Uterus (tissue), 3 donors: ENCODE measurements at regions not wholly inside any gene's neighbourhood (a gene's known extent, or its start where the extent isn't known, plus 50 kb on each side); places are given as distances from the start of the nearest gene placed in this dataset.
"Not testable (repeated sequence)": the region's sequence is repeated elsewhere in the genome, so short reads cannot be mapped to it uniquely, and the experiment has no call there.

ENCODE experiments used
- DNase-seq, 2 donors: peaks; one replicate each; pipeline ENCODE4 v3.0.0-alpha.2; 2019 to 2020
- H3K27ac ChIP-seq, 2 donors: fragments of 200-600 bp; sonication (generic); 1 replicate in 1 of 2; 2 replicates in 1 of 2; pipeline ENCODE4 v1.5.1; 2016 to 2018
- H3K27me3 ChIP-seq, 2 donors: fragments of 200-600 bp; sonication (generic); one replicate each; pipeline ENCODE4 v1.5.1; 2018 to 2019; ENCODE audit warnings: control low read depth in 1 of 2
- H3K36me3 ChIP-seq, 2 donors: fragments of 200-600 bp; sonication (generic); one replicate each; pipeline ENCODE4 v1.5.1; 2019; ENCODE audit warnings: control low read depth in 1 of 2
- H3K4me1 ChIP-seq, 2 donors: fragments of 200-600 bp; sonication (generic); one replicate each; pipeline ENCODE4 v1.5.1; 2018 to 2019; ENCODE audit warnings: control low read depth in 1 of 2
- H3K4me3 ChIP-seq, 2 donors: fragments of 200-600 bp; sonication (generic); 1 replicate in 1 of 2; 2 replicates in 1 of 2; pipeline ENCODE4 v1.5.1; 2018 to 2019; ENCODE audit warnings: mild to moderate bottlenecking in 1 of 2
- H3K9me3 ChIP-seq, 2 donors: fragments of 200-600 bp; sonication (generic); one replicate each; pipeline ENCODE4 v1.5.1; 2019; ENCODE audit warnings: control low read depth in 1 of 2
- CTCF ChIP-seq, 4 experiments: fragments of 200-600 bp in 2 of 4; fragments of 450-650 bp in 2 of 4; sonication (generic) in 2 of 4; IDR thresholded peaks; one replicate each; pipeline ENCODE4 v1.5.1; 2016 to 2019; ENCODE audit warnings: antibody characterized with exemption in 4 of 4, mild to moderate bottlenecking in 2 of 4, moderate library complexity in 1 of 4
- POLR2A ChIP-seq, 2 donors: fragments of 450-650 bp; IDR thresholded peaks; one replicate each; pipeline ENCODE4 v1.6.1; 2016; ENCODE audit warnings: antibody characterized with exemption in 2 of 2, mild to moderate bottlenecking in 1 of 2, moderate library complexity in 1 of 2
- intact Hi-C: fragments of 100-400 bp; cut with DNase I; formaldehyde crosslinking; loops from one replicate; pipeline ENCODE4 v1.15.1; 2023; ENCODE audit warnings: low total_unique reads
- donor health status: DM: yes; HTN: yes; CAD: no.

- no peaks in the 10 kb centered on the region for H3K9me3 ChIP-seq
- H3K4me1 ChIP-seq = no peaks in the 10 kb centered on the region
- TF ChIP-seq POLR2A (IDR thresholded peaks at IDR 0.05) (no peak), CTCF (IDR thresholded peaks at IDR 0.05) (no peak)
- H3K36me3 ChIP-seq = no peaks in the 10 kb centered on the region
- H3K4me3 ChIP-seq = no peak overlapping the region
- intact Hi-C loops = no loop called here
- no peak overlapping the region for H3K27ac ChIP-seq
- no peaks in the 10 kb centered on the region for H3K27me3 ChIP-seq
- no peak for DNase-seq
Measured at GRCh38 chr6:140789466-140789865, 1343.3 kb upstream of the GJE1 start.

DNA sequence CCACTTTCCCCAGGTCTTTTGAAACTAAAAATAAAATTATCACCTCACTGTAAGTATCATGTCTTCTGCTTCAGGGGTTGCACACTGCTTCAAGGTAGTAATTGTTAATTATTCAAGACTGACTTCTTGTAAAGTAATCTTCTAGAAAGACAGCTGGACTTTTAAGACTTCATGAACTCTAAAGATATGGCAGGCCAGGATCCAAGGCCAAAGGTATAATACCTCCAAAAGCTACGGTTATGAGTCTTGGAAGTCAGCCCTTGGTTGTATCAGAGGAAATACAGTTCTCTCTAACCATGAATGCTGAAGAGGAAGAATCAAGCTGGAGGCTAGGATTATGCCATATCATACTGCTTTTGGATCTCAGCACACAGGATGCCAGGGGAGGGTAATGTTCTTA is 1346.8 kb upstream of the GJE1 start:
- intact Hi-C loops = no loop called here

DNA sequence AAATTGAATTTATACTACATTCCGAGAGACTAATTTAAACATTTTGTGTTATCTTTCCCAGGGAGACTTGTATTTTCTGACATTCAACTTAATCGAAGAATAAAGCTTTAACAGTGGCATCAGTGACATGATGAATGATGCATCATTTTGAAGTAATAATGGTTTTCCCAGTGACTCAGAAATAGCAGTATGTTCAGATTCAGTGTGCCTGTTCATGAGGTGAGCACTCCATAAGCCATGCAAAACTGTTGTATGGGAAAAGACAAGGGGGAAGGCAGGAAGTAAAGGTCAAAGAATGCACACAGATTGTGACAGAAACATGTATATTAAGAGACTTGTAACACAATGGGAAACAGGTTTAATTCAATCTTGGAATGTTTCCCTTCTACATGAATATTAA is 1348.2 kb upstream of the GJE1 start:
- H3K4me1 ChIP-seq = no peaks in the 10 kb centered on the region
- H3K27me3 ChIP-seq = no peaks in the 10 kb centered on the region
- intact Hi-C loops = no loop called here
- TF ChIP-seq POLR2A (IDR thresholded peaks at IDR 0.05) = no peak
- TF ChIP-seq CTCF (IDR thresholded peaks at IDR 0.05) = no peak
- no peaks in the 10 kb centered on the region for H3K9me3 ChIP-seq
- H3K27ac ChIP-seq = no peak overlapping the region
- no peak for DNase-seq
- no peak overlapping the region for H3K4me3 ChIP-seq
- no peaks in the 10 kb centered on the region for H3K36me3 ChIP-seq

More for the DNA sequence above, 1346.8 kb upstream of the GJE1 start:
- Histone ChIP-seq H3K27ac (no peak overlapping the region), H3K9me3 (no peaks in the 10 kb centered on the region), H3K4me1 (no peaks in the 10 kb centered on the region), H3K36me3 (no peaks in the 10 kb centered on the region), H3K4me3 (no peak overlapping the region), H3K27me3 (no peaks in the 10 kb centered on the region)
- TF ChIP-seq POLR2A (IDR thresholded peaks at IDR 0.05) (no peak), CTCF (IDR thresholded peaks at IDR 0.05) (no peak)
- DNase-seq = no peak

DNA sequence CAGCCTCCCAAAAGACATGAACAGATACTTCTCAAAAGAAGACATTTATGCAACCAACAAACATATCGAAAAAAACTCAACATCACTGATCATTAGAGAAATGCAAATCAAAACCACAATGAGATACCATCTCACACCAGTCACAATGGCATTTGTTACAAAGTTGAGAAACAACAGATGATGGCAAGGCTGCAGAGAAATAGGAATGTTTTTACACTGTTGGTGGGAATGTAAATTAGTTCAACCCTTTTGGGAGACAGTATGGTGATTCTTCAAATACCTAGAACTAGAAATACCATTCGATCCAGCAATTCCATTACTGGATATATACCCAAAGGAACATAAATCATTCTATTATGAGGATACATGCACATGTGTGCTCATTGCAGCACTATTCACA is 1349.2 kb upstream of the GJE1 start:
- H3K27ac ChIP-seq, H3K4me3 ChIP-seq, H3K36me3 ChIP-seq, H3K9me3 ChIP-seq, H3K4me1 ChIP-seq, DNase-seq, H3K27me3 ChIP-seq, intact Hi-C loops: not testable (repeated sequence)

- Histone ChIP-seq H3K27me3 (no peaks in the 10 kb centered on the region), H3K4me3 (no peak overlapping the region), H3K27ac (no peak overlapping the region), H3K4me1 (no peaks in the 10 kb centered on the region), H3K9me3 (no peaks in the 10 kb centered on the region), H3K36me3 (no peaks in the 10 kb centered on the region)
- no peak for DNase-seq
- TF ChIP-seq POLR2A (IDR thresholded peaks at IDR 0.05) (no peak), CTCF (IDR thresholded peaks at IDR 0.05) (no peak)
- intact Hi-C loops = no loop called here
Measured at GRCh38 chr6:140782941-140783340, 1349.8 kb upstream of the GJE1 start.

DNA sequence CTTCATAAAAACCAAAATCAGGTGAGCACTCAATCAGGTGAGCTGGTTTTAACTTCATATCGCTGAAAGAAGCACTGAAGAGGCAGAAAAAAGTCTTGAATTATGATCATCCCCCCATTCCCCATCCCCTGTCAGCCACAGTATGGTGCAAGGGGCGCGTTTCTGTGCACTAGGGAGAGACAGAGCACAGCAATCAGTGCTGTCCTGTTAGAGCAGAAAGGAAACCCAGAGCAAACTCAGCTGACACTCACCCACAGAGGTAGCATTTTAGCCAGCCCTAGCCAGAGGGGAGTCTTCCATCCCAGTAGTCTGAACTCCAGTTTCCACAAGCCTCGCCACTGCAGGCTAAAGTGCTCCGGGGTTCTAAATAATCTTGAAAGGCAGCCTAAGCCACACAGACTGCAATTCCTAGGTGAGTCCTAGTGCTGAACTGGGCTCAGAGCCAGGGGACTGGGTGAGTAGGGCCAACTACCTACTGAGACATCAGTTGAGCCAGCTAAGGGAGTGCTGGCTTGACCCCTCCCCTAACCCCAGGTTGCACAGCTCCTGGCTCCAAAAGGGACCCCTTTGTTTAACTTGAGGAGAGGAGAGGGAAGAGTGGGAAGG is 1352.6 kb upstream of the GJE1 start:
- no peak overlapping the region for H3K27ac ChIP-seq
- no peaks in the 10 kb centered on the region for H3K36me3 ChIP-seq
- no peak for TF ChIP-seq CTCF (IDR thresholded peaks at IDR 0.05)
- TF ChIP-seq POLR2A (IDR thresholded peaks at IDR 0.05) = no peak
- no peaks in the 10 kb centered on the region for H3K4me1 ChIP-seq
- no peak overlapping the region for H3K4me3 ChIP-seq
- no peaks in the 10 kb centered on the region for H3K27me3 ChIP-seq
- no peak for DNase-seq
- intact Hi-C loops = no loop called here
- H3K9me3 ChIP-seq = no peaks in the 10 kb centered on the region
